IPS DF 4.7 (cell line): ENCODE measurements at regions not wholly inside any gene's neighbourhood (a gene's known extent, or its start where the extent isn't known, plus 50 kb on each side); places are given as distances from the start of the nearest gene placed in this dataset.
"Not testable (repeated sequence)": the region's sequence is repeated elsewhere in the genome, so short reads cannot be mapped to it uniquely, and the experiment has no call there.

Source experiments
- DNase-seq: peaks from one replicate; pipeline ENCODE4 v3.0.0-alpha.2; 2013; ENCODE audit warnings: low spot score; ENCODE audit errors: extremely low read depth

DNA sequence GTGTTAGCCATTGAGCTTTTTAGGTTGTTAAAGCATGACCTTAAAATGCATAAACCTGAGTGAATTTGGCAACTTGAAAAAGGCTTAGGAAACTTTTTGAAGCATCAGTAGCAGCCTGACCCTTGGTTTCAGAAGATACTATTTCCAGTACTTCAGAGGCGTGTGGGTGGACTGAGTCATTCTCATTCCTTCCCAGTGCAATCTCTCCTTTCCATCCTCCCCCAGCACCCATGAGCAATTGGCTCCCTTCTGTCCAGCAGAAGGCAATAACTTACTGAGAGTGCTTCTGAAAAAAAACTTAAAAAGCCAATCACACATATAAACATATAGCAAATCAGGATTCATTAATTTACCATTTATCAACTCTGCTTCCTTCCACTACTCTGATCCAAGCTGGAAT is 299.3 kb upstream of the STXBP6 start:
- DNase-seq: no peak

DNA sequence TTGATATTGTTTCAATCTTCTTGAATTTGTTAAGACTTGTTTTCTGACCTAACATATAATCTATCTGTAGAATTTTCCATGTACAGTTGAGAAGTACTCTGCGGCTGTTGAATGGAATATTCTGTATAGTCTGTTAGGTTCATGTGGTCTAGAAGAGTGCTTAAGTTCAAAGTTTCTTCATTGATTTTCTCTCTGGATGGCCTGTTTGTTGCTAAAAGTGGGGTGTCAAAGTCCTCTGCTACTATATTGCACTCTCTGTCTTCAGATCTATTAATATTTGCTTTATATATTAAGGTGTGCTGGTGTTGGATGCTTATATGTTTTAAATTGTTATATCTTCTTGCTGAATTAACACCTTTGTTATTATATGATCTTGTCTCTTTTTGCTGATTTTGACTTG is 290.9 kb upstream of the STXBP6 start:
- DNase-seq: no peak

GRCh38 chr14:25322784-25323183 is 272.8 kb upstream of the STXBP6 start:
- no peak for DNase-seq

DNA sequence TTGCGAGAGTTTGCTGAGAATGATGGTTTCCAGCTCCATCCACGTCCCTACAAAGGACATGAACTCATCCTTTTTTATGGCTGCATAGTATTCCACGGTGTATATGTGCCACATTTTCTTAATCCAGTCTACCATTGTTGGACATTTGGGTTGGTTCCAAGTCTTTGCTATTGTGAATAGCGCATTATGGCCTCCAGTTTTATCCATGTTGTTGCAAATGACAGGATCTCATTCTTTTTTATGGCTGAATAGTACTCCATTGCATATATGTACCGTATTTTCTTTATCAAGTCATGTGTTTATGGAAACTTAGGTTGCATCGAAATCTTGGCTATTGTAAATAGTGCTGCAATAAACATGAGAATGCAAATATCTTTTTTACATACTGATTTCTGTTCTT is 266.1 kb upstream of the STXBP6 start:
- not testable (repeated sequence) for DNase-seq

- peak; percentile 33 for DNase-seq
Measured at GRCh38 chr14:25308244-25308643, 258.3 kb upstream of the STXBP6 start.

GRCh38 chr14:25303934-25304333 is 254.0 kb upstream of the STXBP6 start:
- DNase-seq: no peak

DNA sequence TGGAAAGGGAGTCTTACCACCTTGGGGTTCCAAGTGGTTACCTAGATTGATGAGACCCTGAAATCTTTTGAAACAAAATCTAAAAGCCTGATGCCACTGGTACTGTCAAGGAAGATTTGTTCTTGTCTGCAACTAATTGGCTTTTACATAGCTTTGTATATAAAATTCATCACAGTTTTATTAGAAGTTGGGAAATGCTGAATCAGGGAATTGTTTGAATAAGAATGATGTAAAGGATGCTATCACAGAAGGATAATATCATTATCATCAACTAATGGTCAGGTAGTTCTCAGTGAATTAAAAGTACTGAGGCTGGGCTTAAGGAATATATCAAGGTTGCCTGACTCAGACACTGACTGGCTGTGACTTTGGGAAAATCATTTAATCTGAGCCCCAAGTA is 248.3 kb upstream of the STXBP6 start:
- DNase-seq: no peak

DNA sequence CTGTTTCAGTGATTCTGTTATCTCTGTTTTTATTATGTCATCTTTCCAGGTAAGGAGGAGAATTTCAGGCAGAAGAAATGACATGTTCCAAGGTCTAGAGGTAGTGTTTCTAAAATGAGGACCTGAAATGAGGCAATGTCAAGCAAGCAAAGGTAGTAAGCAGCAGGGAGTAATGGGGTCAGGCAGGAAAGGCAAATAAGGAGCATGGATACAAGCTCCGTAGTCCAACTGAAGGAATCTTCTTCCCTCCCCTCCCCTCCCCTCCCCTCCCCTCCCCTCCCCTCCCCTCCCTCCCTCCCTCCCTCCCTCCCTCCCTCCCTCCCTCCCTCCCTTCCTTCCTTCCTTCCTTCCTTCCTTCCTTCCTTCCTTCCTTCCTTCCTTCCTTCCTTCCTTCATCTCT is 240.2 kb upstream of the STXBP6 start:
- not testable (repeated sequence) for DNase-seq

GRCh38 chr14:25274529-25274928 is 224.6 kb upstream of the STXBP6 start:
- no peak for DNase-seq

- no peak for DNase-seq
Measured at GRCh38 chr14:25267186-25267585, 217.2 kb upstream of the STXBP6 start.

DNA sequence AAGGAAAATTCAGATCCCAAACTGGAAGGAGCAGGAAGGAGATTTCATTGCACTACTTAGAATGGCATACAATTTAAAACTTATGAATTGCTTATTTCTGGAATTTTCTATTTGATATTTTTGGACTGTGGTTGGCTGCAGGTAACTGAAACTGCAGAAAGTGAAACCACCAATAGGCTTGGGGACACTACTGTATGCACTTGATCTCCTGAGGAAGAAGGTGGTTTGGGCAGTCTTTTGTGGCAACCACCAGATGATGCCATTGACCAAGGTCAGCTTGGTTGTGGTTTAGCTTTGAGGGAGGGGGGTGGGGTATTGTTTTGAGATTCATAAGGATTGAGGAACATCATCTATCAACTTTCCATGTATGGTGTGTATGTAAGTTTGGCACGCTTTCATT is 209.5 kb upstream of the STXBP6 start:
- DNase-seq: no peak

DNA sequence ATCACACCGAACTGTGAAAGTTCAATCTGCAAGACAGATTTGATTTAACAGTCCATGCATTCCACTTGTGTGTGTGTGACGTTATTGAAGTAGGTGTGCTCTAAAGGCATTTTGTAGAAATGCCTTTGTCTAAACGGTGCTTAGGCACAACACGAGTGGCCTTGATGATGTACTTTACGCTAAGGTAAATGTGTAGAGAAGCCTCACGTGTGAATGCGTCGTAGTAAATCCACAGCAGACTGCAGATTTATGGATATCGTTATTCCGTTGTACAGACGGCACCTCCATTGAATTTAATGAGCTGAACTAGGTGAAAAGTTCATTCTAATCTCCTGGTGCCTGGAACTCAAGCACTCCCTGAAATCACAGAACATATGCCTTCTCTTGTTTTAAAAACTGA is 202.8 kb upstream of the STXBP6 start:
- DNase-seq: no peak

DNA sequence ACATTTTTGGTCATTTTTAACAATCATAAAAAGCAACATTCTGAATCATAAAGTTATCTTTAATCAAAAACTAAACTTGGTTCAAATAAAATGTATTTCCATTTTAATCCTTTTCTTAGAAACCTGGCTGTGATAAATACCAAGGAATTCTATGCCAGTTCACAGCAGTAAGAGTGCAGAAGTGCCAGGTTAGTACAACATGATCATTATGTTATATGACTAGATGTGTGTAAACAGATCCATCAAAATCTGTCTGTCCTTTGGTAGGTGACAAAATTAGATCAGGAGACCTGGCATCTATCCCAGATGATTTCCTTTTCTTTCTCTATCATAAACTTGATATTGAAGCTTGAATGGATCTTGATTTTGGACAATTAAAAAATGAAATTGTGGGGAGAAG is 200.6 kb upstream of the STXBP6 start:
- no peak for DNase-seq

GRCh38 chr14:25247609-25248008 is 197.7 kb upstream of the STXBP6 start:
- DNase-seq: no peak

DNA sequence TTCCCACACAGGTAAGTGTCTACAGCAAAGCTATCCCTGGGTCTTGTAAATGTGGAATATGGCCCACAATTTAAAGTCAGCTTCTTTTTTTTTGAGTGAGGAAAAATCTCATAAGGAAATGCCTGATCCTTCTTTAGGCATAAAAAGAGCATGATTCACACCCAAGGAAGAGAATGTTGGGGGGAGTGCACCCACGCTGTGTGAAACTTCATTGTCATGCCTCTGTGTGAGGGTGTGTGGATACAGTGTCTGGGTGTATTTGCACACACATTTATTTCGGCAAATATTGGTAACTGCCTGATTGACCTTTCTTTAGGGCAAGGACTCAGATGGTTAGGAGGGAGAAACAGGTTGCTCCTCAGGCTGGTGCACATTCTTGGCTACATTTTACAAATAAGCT is 196.8 kb upstream of the STXBP6 start:
- DNase-seq: no peak

GRCh38 chr14:25239170-25239569 is 189.2 kb upstream of the STXBP6 start:
- DNase-seq: no peak

DNA sequence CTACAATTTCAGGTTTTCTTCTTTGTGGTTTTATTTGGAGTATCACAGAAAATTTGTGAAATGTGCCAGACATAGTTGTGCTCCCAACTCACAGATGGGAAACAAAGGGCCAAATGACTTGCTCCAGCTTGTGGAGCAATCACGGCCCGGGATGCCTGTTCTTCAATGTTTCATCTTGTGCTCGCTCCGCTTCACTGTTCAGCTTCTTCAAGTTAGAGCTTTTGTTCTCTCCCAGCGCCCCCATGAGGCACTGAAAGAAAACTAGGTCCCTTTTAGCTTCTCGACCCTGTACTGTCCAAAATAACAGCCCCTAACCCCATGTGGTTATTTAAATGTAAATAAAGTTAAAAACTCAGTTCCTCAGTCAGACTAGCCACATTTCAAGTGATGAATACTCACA is 187.9 kb upstream of the STXBP6 start:
- peak; percentile 36 for DNase-seq

DNA sequence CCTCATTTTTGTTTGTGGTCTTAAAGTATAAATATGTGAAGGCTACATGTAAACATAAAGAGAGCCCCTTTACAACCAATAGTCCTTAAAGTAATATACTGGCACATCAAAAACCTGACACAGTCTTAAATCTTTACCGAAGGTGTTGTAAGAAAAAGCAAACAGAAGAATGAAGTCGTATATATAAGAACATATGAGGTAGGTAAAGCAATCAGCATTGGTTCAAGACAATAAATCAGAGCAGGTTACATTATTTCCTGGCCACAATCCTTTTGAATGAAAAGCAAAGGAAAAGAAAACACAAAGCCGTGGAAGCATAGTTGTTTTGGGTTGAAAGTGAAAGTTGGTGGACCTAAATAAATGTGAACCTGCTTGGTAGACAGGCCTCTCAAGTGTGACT is 183.7 kb upstream of the STXBP6 start:
- no peak for DNase-seq

DNA sequence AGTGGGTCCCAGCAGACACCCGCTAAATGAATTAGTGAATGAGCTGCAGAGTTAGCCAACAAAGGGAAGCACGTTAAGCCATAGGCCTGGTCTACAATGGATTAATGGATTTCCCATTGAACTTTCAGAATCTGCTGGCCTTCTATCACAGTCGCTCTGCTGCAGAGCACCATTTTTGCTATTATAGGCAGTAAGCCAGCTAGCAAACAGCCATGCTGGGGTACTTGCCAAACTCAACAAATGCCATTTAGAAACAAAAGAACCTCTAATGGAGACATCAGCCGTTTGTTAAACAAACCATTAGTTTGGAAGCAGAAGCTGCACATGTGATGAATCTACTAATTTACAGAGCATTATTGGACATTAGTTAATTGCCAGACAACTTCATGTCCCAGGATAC is 181.1 kb upstream of the STXBP6 start:
- no peak for DNase-seq

DNA sequence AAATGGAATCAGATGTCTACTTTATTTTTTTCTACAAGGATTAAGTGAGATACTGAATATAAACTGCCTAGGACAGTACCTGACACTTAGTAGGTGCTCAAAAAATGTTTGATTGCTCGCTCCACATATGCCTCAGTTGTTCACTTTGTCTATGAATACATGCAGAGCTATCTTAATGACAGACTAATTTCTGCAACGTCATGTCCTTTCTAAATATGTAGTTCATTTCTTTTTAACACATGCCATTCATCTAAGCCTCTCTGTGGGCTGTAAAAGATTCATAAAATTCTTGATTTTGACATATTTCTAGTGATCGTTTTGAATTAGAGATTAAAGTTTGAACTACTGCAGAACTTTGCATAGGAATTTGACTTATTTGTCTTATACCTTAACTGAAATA is 176.3 kb upstream of the STXBP6 start:
- no peak for DNase-seq

GRCh38 chr14:25222256-25222655 is 172.3 kb upstream of the STXBP6 start:
- no peak for DNase-seq

DNA sequence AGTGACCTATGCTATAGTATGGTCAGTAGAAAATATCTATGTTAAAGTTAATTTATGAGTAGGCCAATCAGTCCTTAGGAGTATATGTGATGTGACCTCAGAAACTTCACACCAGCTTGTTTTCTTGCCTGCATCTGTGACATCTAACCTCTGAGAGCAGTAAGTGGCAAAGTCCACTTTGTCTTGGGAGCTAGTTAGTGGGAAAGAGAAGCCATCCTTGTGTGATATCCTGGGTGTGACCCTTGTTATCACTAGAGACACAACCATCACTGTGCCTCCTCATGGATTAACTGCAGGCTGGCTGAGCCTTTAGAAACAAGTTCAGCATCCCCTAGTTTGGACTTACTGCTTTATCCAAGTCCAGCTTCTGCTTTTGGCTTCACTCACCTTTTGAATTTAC is 170.6 kb upstream of the STXBP6 start:
- DNase-seq: no peak

- DNase-seq: no peak
Measured at GRCh38 chr14:25215607-25216006, 165.7 kb upstream of the STXBP6 start.

DNA sequence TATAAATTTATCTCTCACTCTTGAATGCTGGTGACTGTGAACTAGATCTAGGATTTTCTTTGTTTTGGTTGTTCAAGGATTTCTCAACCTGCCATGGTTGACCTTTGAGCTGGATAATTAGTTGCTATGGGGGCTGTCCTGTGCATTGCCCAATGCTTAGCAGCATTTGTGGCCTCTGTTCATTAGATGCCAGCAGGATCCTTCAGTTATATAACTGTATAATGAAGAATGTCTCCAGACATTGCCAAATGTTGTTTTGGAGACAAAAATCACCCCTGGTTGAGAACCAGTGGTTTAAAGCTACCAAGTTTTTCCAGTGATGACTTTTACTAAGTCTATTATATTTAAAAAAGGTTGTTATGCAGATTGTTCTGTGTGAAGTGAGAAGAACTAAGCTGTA is 147.9 kb upstream of the STXBP6 start:
- no peak for DNase-seq

- no peak for DNase-seq
Measured at GRCh38 chr14:25180221-25180620, 130.3 kb upstream of the STXBP6 start.
